Lower leg skin (tissue), 4 donors: ENCODE measurements at regions not wholly inside any gene's neighbourhood (a gene's known extent, or its start where the extent isn't known, plus 50 kb on each side); places are given as distances from the start of the nearest gene placed in this dataset.

ENCODE experiments used
- DNase-seq, 2 donors: peaks; one replicate each; pipeline ENCODE4 v3.0.0-alpha.2; 2019; ENCODE audit warnings: low spot score in 2 of 2
- H3K4me3 ChIP-seq: fragments of 200-600 bp; sonication (generic); 2 replicates; pipeline ENCODE4 v1.5.1; 2017; ENCODE audit warnings: mild to moderate bottlenecking, low read depth; ENCODE audit not compliant: poor library complexity, severe bottlenecking
- POLR2A ChIP-seq, 2 donors: fragments of 450-650 bp; IDR thresholded peaks; one replicate each; pipeline ENCODE4 v1.6.1; 2016 to 2017; ENCODE audit warnings: antibody characterized with exemption in 2 of 2, mild to moderate bottlenecking in 1 of 2, moderate library complexity in 1 of 2
- WGBS, 2 donors: methylation state at CpG; one replicate each; pipeline ENCODE4 v1.1.5; 2018; 5-methylcytosine and 5-hydroxymethylcytosine counted together
- intact Hi-C: fragments of 100-400 bp; cut with DNase I; formaldehyde crosslinking; loops from one replicate; pipeline ENCODE4 v1.15.0; 2023; ENCODE audit warnings: low total_unique reads
- TF ChIP-seq, protein P1 (sequence below), 3 donors: fragments of 450-650 bp; IDR thresholded peaks; one replicate each; pipeline ENCODE4 v1.5.1; 2016; ENCODE audit warnings: antibody characterized with exemption in 3 of 3, mild to moderate bottlenecking in 3 of 3, moderate library complexity in 2 of 3

DNA sequence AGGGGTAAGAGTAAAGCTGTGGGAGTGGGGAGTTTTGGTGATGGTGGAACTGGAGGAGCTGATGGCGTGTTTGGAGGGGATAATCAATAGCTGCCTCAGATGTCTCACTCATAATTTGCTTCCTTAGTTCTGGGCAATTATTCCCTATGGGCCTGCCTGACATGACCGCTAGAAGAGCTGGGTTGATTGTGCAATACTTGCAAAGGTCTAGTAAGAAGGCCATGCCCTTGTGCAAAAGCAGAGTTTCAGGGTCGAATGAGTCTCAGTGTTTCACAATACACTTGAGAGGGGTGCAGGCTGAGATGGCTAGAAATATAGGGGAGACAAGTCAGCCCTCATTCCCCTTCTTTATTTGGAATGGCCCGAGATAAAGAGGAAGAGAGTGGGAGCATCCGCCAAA is 858.4 kb upstream of the POU3F4 start:
- no peak for DNase-seq
- intact Hi-C loops, result no loop called here
- H3K4me3 ChIP-seq, result no peak overlapping the region
- WGBS, 2 donors, result 76 to 84% methylated on average over 5 of the region's 5 CpGs
- TF ChIP-seq, protein P1, sequence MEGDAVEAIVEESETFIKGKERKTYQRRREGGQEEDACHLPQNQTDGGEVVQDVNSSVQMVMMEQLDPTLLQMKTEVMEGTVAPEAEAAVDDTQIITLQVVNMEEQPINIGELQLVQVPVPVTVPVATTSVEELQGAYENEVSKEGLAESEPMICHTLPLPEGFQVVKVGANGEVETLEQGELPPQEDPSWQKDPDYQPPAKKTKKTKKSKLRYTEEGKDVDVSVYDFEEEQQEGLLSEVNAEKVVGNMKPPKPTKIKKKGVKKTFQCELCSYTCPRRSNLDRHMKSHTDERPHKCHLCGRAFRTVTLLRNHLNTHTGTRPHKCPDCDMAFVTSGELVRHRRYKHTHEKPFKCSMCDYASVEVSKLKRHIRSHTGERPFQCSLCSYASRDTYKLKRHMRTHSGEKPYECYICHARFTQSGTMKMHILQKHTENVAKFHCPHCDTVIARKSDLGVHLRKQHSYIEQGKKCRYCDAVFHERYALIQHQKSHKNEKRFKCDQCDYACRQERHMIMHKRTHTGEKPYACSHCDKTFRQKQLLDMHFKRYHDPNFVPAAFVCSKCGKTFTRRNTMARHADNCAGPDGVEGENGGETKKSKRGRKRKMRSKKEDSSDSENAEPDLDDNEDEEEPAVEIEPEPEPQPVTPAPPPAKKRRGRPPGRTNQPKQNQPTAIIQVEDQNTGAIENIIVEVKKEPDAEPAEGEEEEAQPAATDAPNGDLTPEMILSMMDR (IDR thresholded peaks at IDR 0.05), result no peak
- no peak for TF ChIP-seq POLR2A (IDR thresholded peaks at IDR 0.05)

DNA sequence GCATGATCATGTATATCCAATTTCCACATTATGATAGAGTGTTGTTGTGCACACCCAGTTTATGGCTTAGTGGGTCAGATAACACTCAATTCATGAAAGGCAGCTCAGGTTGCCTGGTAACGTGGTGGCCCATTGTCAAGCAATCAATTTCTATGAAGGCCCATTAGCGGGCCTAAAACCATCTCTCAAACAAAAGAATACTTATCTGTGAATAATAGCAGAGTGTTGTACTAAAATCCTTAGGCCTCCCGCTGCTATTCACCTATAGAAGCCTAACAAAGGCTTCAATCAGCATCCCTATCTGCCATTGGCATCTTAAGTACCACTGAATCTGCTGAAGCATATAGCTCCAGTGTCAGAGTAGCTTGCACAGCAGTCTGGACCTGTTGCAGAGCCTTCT is 849.6 kb upstream of the POU3F4 start:
- DNase-seq, result no peak
- TF ChIP-seq POLR2A (IDR thresholded peaks at IDR 0.05), result no peak
- TF ChIP-seq, protein P1 (IDR thresholded peaks at IDR 0.05), result no peak
- no peak overlapping the region for H3K4me3 ChIP-seq
- intact Hi-C loops, result no loop called here
- 47 to 61% methylated on average over 3 of the region's 3 CpGs for WGBS, 2 donors

DNA sequence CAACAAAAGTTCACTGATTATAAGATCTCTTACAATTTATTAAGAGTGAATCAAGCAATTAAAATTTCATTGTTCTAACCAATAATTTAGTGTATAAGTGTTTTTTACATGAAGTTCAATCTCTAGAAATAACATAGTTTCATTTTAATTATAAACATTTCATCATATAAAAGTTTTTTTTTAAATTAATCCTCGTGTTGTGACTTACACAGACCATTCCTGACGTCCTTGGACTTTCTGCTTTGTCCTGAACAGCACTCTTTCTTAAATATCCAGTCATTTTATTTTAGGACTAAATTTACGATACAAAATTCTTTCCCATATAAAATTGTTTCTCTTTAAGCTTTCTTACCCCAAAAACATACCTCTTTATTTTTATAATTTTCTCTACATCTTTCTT is 841.7 kb upstream of the POU3F4 start:
- WGBS, 2 donors, result 29 to 47% methylated on average over 3 of the region's 3 CpGs
- DNase-seq, result no peak
- H3K4me3 ChIP-seq, result no peak overlapping the region
- TF ChIP-seq, protein P1 (IDR thresholded peaks at IDR 0.05), result no peak
- TF ChIP-seq POLR2A (IDR thresholded peaks at IDR 0.05), result no peak
- intact Hi-C loops, result no loop called here

DNA sequence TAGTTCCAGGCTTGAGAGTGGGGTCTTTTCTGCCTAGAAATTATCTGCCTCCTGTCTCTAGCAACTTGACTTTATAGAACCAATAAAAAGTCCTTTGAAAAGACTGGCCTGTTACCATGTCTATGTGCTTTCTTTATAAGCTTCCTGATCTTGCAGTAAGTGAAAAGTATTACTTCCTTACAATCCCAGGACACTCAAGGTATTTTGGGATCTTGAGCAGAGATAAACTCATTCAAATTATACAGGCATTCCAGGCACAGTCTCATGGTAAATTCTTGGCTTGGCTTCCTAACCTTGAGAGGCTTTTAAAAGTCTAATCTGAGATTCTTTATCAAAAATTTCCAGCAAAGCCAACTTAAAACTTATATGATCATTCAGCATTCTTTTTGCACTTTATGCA is 833.0 kb upstream of the POU3F4 start:
- intact Hi-C loops, result no loop called here
- no peak for DNase-seq
- TF ChIP-seq, protein P1 (IDR thresholded peaks at IDR 0.05), result no peak
- no peak for TF ChIP-seq POLR2A (IDR thresholded peaks at IDR 0.05)
- H3K4me3 ChIP-seq, result no peak overlapping the region

DNA sequence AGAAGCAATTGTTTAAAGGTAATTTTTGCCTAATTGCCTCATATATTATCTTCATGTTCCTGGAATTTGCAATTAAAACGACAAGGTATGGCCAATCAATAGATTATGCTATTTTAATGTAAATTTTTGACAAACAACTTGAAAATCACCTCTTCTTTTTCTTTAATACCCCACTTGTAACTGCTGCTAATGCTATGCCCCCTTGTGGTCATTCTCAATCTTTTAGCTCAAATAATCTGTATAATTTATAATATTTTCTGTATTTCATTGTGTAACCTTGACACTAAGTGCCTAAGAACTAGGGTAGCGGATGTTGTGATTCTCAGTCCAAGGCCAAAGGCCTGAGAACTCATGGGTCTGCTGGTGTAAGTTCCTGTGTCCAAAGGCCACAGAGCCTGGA is 831.7 kb upstream of the POU3F4 start:
- 45 to 55% methylated on average over 2 of the region's 2 CpGs for WGBS, 2 donors
- intact Hi-C loops, result no loop called here
- H3K4me3 ChIP-seq, result no peak overlapping the region
- no peak for DNase-seq
- no peak for TF ChIP-seq POLR2A (IDR thresholded peaks at IDR 0.05)
- TF ChIP-seq, protein P1 (IDR thresholded peaks at IDR 0.05), result no peak

DNA sequence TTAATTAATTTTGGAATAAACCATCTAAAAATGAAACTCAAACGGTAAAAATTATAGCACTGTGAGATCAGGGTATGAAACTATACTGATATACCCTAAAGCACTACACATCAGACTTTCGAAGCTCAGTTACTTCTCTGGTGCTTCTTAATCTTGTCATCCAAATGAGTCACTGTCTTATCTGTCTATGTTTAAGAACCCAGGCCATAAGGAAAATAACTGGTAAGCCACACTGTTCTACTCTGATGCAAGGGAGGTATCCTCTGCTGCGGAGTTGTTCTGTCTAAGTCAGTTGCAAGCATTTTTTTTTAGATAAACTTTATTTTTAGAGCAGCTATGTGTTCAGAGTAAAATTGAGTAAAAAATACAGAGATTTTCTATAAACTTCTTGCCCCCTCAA is 830.8 kb upstream of the POU3F4 start:
- H3K4me3 ChIP-seq, result no peak overlapping the region
- 77 to 85% methylated on average over 3 of the region's 3 CpGs for WGBS, 2 donors
- intact Hi-C loops, result no loop called here
- TF ChIP-seq, protein P1 (IDR thresholded peaks at IDR 0.05), result no peak
- TF ChIP-seq POLR2A (IDR thresholded peaks at IDR 0.05), result no peak
- no peak for DNase-seq
